Astrocyte of the spinal cord (primary cell): ENCODE measurements at regions not wholly inside any gene's neighbourhood (a gene's known extent, or its start where the extent isn't known, plus 50 kb on each side); places are given as distances from the start of the nearest gene placed in this dataset.

ENCODE experiments used
- DNase-seq: peaks from one replicate; pipeline ENCODE4 v3.0.0; 2011; ENCODE audit warnings: low read depth, low spot score
- H3K4me3 ChIP-seq: 2 replicates; pipeline ENCODE4 v1.5.1; 2011; ENCODE audit warnings: low read depth, mild to moderate bottlenecking, low read length, moderate library complexity
- in situ Hi-C: cut with HindIII; loops from 2 replicates; pipeline ENCODE4 v1.10.0; 2017; ENCODE audit warnings: low sequenced_read_pairs
- TF ChIP-seq, protein P1 (sequence below): IDR thresholded peaks from 2 replicates; pipeline ENCODE4 v1.5.1; 2012; ENCODE audit warnings: low read depth, mild to moderate bottlenecking, low read length, inconsistent platforms

DNA sequence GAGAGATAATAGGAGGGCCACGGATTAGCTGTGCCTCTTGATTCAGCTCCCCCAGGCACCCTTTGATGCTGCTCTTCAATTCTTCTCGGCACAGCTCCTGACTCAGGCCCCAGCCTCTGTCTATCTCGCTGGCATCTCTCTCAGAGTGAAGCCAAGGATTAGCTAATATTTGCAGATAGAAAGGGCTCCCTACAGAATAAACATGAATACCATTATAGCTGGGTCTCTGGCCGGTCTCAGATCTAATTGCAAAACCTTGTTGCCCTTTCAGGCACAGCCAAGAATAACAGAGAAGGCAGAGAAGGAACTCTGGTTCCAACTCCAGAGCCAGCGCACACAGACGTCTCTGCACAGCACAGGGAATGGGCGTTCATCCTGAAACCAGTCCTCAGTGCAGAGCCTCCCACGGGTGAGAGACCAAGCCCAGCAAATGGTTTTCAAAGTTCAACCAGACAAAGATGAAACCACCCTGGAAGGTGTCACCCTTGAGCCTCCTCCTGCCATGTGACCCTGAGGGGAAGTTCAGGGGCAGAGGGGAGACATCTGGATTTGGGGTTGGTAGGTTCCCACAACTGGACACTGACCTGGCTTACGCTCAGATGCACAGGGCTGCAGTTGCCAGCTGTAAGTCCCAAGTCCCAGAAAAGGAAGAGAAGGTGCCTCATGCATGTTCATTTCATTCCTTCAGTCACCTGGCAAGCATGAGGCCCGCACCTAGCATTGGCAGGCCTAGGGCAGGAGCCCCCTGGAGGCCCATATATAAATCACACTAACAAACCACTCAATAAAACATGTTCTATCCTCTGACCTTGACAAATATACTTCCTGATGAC is 394.0 kb downstream of the NPHP4 start:
- no peak overlapping the region for H3K4me3 ChIP-seq
- TF ChIP-seq, protein P1, sequence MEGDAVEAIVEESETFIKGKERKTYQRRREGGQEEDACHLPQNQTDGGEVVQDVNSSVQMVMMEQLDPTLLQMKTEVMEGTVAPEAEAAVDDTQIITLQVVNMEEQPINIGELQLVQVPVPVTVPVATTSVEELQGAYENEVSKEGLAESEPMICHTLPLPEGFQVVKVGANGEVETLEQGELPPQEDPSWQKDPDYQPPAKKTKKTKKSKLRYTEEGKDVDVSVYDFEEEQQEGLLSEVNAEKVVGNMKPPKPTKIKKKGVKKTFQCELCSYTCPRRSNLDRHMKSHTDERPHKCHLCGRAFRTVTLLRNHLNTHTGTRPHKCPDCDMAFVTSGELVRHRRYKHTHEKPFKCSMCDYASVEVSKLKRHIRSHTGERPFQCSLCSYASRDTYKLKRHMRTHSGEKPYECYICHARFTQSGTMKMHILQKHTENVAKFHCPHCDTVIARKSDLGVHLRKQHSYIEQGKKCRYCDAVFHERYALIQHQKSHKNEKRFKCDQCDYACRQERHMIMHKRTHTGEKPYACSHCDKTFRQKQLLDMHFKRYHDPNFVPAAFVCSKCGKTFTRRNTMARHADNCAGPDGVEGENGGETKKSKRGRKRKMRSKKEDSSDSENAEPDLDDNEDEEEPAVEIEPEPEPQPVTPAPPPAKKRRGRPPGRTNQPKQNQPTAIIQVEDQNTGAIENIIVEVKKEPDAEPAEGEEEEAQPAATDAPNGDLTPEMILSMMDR = no peak
- DNase-seq = no peak
- in situ Hi-C loops = no loop called here

DNA sequence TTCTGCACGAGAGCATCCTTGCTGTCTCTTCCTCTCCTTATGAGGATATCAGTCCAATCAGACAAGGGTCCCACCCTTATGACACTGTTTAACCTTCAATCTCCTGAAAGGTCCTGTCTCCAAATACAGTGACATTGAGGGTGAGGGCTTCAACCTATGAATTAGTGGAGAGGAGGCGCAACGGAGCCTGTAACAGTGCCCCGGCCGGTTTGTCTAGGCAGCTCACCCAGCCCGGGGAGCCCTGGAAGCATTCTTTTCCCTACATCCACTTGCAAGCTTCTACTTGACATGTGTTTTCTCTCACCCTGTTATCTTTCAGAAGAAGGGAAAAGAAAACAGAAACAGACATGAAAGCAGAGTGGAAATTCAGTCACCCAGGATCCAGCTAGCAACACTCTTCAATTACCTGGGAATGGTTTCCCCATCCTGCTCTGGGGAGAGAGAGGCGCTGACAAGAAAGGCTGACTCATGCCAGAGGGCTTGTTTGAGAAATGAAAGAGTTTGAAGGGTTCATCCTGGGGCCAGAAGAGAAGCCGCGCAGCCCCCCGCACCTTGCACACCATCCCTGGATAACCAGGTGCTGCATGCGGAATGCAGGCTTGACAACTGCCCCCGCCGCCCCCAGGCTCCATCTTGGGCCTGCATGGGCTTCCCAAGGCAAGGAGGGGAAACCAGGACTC is 394.9 kb downstream of the NPHP4 start:
- in situ Hi-C loops = no loop called here
- DNase-seq = no peak
- H3K4me3 ChIP-seq = no peak overlapping the region
- TF ChIP-seq, protein P1 = no peak

DNA sequence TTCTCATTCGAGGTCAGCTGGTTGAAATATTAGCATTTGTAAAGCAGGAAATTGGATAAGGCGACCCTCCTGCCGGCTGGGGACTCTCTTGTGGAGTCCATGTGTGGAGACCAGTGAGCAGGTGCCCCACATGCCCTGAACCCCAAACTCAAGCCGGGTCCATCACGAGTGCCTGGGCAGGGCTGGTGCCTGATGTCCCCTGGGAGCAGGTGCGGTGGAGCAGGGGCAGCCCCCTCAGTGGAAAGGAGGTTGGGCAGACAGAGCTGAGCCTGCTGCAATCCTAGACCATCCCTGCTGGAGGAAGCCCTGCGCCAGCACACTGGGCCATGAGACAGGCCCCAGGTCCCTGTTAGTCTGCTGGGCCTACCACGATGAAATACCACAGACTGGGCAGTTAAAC is 395.6 kb downstream of the NPHP4 start:
- DNase-seq = no peak
- in situ Hi-C loops = no loop called here
- TF ChIP-seq, protein P1 = no peak

DNA sequence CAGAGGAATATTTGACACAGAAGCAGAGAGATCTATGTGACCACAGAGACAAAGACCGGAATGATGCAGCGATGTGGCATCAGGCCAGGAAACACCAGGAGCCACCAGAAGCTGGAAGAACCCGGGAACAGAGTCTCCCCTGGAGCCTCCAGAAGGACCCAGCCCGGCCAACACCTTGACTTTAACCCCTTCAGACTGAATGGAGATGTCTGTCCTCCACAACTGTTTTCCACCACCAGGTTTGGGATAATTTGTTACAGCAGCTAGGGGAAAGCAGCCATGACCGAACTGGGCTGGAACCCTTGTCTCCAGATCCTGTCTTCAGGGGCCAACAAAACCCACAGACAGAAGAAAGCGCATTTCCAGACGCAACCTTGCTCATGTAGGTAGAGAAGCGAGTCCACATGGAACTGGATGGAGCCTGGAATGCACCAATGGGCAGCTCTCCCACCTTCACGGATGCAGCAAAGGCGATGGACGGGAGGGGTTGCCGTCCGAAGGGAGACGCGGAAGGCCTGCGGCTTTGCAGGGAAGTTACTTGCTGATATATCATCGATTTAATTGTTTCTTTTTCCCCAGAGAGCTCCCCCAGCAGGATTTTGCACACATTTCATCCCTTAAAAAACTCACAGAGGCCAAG is 396.6 kb downstream of the NPHP4 start:
- TF ChIP-seq, protein P1 = no peak
- DNase-seq = no peak
- H3K4me3 ChIP-seq = no peak overlapping the region
- in situ Hi-C loops = no loop called here

More for the DNA sequence above, 395.6 kb downstream of the NPHP4 start:
- no peak overlapping the region for H3K4me3 ChIP-seq

DNA sequence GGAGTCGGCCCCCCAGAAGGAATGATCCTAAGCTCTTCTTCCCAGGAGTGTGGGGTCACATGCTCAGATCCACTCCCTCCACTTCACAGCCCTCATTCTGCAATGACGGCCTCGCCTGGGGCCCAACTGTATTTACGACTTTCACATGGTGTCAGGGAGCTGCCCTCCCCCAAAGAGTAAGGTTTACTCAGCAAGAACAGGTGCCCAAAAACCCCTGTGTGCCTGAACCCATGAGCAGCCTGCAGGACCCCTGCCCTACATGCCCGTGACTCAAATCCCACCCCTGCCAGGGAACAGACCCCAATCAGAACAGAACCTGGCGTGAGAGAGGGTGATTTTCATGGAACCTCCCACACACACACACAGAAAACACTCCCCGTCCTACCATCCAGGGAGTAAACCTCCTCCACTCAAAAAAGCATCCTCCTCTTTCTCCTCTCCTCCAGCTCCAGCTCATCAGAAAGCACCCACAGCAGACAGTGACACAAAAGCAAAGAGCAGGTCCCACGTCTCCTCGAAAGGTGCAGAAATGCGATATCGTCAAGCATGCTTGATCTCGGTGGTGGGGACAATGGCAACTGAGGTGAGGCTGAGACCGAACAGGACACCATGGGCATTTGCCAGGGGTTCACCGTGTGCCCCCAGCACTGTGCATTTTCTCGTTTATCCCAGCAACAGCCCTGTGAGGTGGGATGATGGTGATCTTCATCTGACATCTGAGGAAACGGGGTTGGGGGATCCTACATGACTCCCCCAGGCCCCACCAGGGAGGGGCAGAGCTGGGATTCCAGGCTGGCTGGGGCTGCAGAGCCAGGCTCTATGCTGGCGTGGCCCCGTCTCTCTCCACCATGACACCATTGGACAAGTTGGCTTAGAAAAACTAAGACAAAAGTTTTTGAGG is 397.9 kb downstream of the NPHP4 start:
- in situ Hi-C loops = no loop called here
- no peak overlapping the region for H3K4me3 ChIP-seq
- DNase-seq = no peak
- TF ChIP-seq, protein P1 = no peak

- DNase-seq = no peak
- no peak overlapping the region for H3K4me3 ChIP-seq
- TF ChIP-seq, protein P1 = no peak
- in situ Hi-C loops = no loop called here
Measured at GRCh38 chr1:5590717-5591116, 401.5 kb downstream of the NPHP4 start.
